PC-9 (cell line): ENCODE measurements at regions not wholly inside any gene's neighbourhood (a gene's known extent, or its start where the extent isn't known, plus 50 kb on each side); places are given as distances from the start of the nearest gene placed in this dataset.

Experiments
- EZH2 ChIP-seq: fragments of 200-600 bp; sonication (generic); IDR thresholded peaks from 2 replicates; pipeline ENCODE4 v1.8.0; 2017; ENCODE audit warnings: antibody characterized with exemption, low read depth
- TF ChIP-seq, protein P1 (sequence below): fragments of 200-600 bp; sonication (generic); conservative IDR thresholded peaks from 2 replicates; pipeline ENCODE4 v1.6.1; 2017; ENCODE audit warnings: mixed run types, antibody characterized with exemption, mild to moderate bottlenecking, moderate library complexity

DNA sequence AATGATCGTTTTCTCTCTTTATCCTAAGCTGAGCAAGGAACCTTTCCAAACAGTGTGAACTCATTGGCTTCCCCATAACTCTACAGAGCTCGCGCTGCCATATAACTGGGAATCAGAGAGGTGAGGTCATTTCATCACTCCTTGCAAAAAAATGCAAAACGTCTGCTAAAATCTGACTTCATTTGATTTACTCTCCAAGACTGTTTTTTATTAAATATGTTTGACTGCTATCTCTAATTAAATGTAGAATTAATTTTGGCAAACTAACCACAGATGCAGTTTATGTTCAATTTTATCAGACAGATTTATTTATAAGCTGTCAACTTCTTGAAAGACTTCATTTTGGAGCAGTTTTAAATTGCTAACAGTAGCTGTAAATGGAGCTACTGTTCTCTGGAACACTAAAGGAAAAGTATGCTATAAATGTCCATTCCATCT lies 131.6 kb upstream of the SOX5 start:
- TF ChIP-seq EZH2: no peak
- TF ChIP-seq, protein P1, sequence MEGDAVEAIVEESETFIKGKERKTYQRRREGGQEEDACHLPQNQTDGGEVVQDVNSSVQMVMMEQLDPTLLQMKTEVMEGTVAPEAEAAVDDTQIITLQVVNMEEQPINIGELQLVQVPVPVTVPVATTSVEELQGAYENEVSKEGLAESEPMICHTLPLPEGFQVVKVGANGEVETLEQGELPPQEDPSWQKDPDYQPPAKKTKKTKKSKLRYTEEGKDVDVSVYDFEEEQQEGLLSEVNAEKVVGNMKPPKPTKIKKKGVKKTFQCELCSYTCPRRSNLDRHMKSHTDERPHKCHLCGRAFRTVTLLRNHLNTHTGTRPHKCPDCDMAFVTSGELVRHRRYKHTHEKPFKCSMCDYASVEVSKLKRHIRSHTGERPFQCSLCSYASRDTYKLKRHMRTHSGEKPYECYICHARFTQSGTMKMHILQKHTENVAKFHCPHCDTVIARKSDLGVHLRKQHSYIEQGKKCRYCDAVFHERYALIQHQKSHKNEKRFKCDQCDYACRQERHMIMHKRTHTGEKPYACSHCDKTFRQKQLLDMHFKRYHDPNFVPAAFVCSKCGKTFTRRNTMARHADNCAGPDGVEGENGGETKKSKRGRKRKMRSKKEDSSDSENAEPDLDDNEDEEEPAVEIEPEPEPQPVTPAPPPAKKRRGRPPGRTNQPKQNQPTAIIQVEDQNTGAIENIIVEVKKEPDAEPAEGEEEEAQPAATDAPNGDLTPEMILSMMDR: no peak
